ENCODE measurements at regions not wholly inside any gene's neighbourhood (a gene's known extent, or its start where the extent isn't known, plus 50 kb on each side); places are given as distances from the start of the nearest gene placed in this dataset.

DNA sequence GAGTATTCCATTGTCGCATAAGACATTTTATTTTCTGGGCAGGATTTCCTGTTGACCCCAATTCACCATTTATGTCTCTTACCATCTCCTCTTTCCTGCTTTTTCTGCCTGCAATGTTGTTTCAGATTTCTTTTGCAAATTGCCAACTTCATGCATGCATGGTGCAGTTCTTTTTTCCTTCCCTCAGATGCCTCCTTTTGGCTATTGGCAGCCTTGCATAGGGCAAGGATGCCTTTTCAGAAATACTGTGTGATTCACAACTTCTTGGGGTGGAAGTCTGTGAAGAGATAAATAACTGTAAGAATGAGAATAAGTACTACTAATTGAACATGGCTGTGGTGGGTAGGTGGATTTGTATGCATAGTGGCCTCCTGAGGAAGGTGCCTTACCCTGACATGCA, 116.7 kb downstream of the SOX4 start:
- Mint-ChIP-seq H3K27ac (peak overlapping the region in 2 of 3 experiments; percentile 15 to 34; a peak in 1 of 7 replicates), H3K4me3 (no peak overlapping the region), H3K36me3 (ENCODE audit: insufficient read depth in 1 of 3, low read depth in 3 of 3) (peaks cover 7 to 12% (median 9%) of the 10 kb centered on the region in 3 experiments), H3K27me3 (ENCODE audit: low read depth) (no peaks in the 10 kb centered on the region), H3K4me1 (peaks cover 41 to 42% of the 10 kb centered on the region in 2 experiments), H3K9me3 (no peaks in the 10 kb centered on the region)
- no peak overlapping the region for H3K9ac ChIP-seq (ENCODE audit: extremely low read depth, insufficient read length, low read length)
- H2BK15ac ChIP-seq (ENCODE audit: low read depth, low read length): no peak overlapping the region
- no peaks in the 10 kb centered on the region for H4K20me1 ChIP-seq (ENCODE audit: control insufficient read depth, insufficient read depth, insufficient read length)
- no peak overlapping the region for H3K4ac ChIP-seq (ENCODE audit: low read depth, low read length)
- no peak overlapping the region for H3K56ac ChIP-seq (ENCODE audit: insufficient read length, low read depth, low read length)
- H3K9me3 ChIP-seq (ENCODE audit: control insufficient read depth, low read depth, low read length): no peaks in the 10 kb centered on the region
- H2AK5ac ChIP-seq (ENCODE audit: insufficient read length, low read length): no peak overlapping the region
- no peak overlapping the region for H4K8ac ChIP-seq (replicated peaks; ENCODE audit: insufficient read length, low read depth, low read length)
- no peak overlapping the region for H3T11ph ChIP-seq (ENCODE audit: low read length)
- H2BK5ac ChIP-seq (ENCODE audit: insufficient read length, low read length): no peak overlapping the region
- H3K4me1 ChIP-seq (ENCODE audit: insufficient read depth, low read length): peaks cover 18% of the 10 kb centered on the region; the same call in 1 of the 2 replicates
- H3K27me3 ChIP-seq (ENCODE audit: insufficient read depth, low read length): no peaks in the 10 kb centered on the region
- no peak overlapping the region for H3K18ac ChIP-seq (ENCODE audit: insufficient read length, low read depth, low read length)
- H3K27ac ChIP-seq (ENCODE audit: insufficient read length, low read depth, low read length): no peak overlapping the region
- H2BK120ac ChIP-seq (ENCODE audit: low read depth, low read length, poor library complexity, severe bottlenecking): no peak overlapping the region
- no peaks in the 10 kb centered on the region for H3K23me2 ChIP-seq (ENCODE audit: insufficient read length, low read depth, low read length, poor library complexity, severe bottlenecking)
- H3K23ac ChIP-seq (ENCODE audit: insufficient read length, low read depth, low read length): no peak overlapping the region
- no peak overlapping the region for H2AFZ ChIP-seq (ENCODE audit: low read length)
- no peak for DNase-seq
- H3K14ac ChIP-seq (ENCODE audit: insufficient read depth, low read length): no peak overlapping the region
- no peak overlapping the region for H2BK12ac ChIP-seq (ENCODE audit: insufficient read length, low read depth, low read length)
- TF ChIP-seq, protein P1, sequence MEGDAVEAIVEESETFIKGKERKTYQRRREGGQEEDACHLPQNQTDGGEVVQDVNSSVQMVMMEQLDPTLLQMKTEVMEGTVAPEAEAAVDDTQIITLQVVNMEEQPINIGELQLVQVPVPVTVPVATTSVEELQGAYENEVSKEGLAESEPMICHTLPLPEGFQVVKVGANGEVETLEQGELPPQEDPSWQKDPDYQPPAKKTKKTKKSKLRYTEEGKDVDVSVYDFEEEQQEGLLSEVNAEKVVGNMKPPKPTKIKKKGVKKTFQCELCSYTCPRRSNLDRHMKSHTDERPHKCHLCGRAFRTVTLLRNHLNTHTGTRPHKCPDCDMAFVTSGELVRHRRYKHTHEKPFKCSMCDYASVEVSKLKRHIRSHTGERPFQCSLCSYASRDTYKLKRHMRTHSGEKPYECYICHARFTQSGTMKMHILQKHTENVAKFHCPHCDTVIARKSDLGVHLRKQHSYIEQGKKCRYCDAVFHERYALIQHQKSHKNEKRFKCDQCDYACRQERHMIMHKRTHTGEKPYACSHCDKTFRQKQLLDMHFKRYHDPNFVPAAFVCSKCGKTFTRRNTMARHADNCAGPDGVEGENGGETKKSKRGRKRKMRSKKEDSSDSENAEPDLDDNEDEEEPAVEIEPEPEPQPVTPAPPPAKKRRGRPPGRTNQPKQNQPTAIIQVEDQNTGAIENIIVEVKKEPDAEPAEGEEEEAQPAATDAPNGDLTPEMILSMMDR (conservative IDR thresholded peaks at IDR 0.05): no peak
- H2BK20ac ChIP-seq (ENCODE audit: low read depth, low read length, poor library complexity, severe bottlenecking): no peak overlapping the region
- H3K79me2 ChIP-seq (ENCODE audit: insufficient read depth, low read length): peaks cover 59% of the 10 kb centered on the region
- H4K5ac ChIP-seq (ENCODE audit: insufficient read length, low read depth, low read length): no peak overlapping the region
- H3K4me2 ChIP-seq (ENCODE audit: insufficient read depth, insufficient read length, low read length): no peak overlapping the region
- WGBS (ENCODE audit: extremely low coverage, insufficient read length, low lambda C conversion rate): no CpG with 5 or more reads among the region's 1 CpG
- no peak overlapping the region for H4K91ac ChIP-seq (ENCODE audit: insufficient read length, low read depth, low read length)
- peaks cover 8% of the 10 kb centered on the region for H3K79me1 ChIP-seq (ENCODE audit: insufficient read depth, low read depth, low read length, poor library complexity, severe bottlenecking)
